Astrocyte of the cerebellum (primary cell): ENCODE measurements at regions not wholly inside any gene's neighbourhood (a gene's known extent, or its start where the extent isn't known, plus 50 kb on each side); places are given as distances from the start of the nearest gene placed in this dataset.

Experiments used
- DNase-seq: peaks from one replicate; pipeline ENCODE4 v3.0.0-alpha.2; 2011; ENCODE audit warnings: low read depth
- H3K4me3 ChIP-seq: 2 replicates; pipeline ENCODE4 v1.5.1; 2011; ENCODE audit warnings: mild to moderate bottlenecking, low read depth, low read length, moderate library complexity
- CTCF ChIP-seq: IDR thresholded peaks from 2 replicates; pipeline ENCODE4 v1.5.1; 2012; ENCODE audit warnings: low read length, low read depth, moderate library complexity, mild to moderate bottlenecking; ENCODE audit errors: missing control alignments
- in situ Hi-C: cut with HindIII; loops from 2 replicates; pipeline ENCODE4 v1.10.0; 2017; ENCODE audit warnings: low sequenced_read_pairs

- no peak for DNase-seq
These were observed 142.3 kb upstream of the TBX3 start for GRCh38 chr12:114826244-114826643.

GRCh38 chr12:114823724-114824123 lies 139.7 kb upstream of the TBX3 start:
- in situ Hi-C loops = no loop called here
- no peak overlapping the region for H3K4me3 ChIP-seq
- DNase-seq = no peak
- TF ChIP-seq CTCF = no peak

More at GRCh38 chr12:114826244-114826643, 142.3 kb upstream of the TBX3 start:
- TF ChIP-seq CTCF = no peak
- in situ Hi-C loops = no loop called here
- H3K4me3 ChIP-seq = no peak overlapping the region

- in situ Hi-C loops = no loop called here
- H3K4me3 ChIP-seq = no peak overlapping the region
- no peak for DNase-seq
- no peak for TF ChIP-seq CTCF
These were observed 137.6 kb upstream of the TBX3 start for GRCh38 chr12:114821570-114821969.

GRCh38 chr12:114820796-114821195 lies 136.8 kb upstream of the TBX3 start:
- in situ Hi-C loops = no loop called here
- no peak for DNase-seq
- TF ChIP-seq CTCF = no peak
- H3K4me3 ChIP-seq = no peak overlapping the region

GRCh38 chr12:114817571-114818425 lies 133.8 kb upstream of the TBX3 start:
- in situ Hi-C loops = loop anchor here (5.0 kb wide), 1 partner anchor 90 kb away; no protein-coding TSS in a partner anchor
- no peak overlapping the region for H3K4me3 ChIP-seq
- no peak for DNase-seq
- no peak for TF ChIP-seq CTCF

GRCh38 chr12:114815026-114815795 lies 131.2 kb upstream of the TBX3 start:
- no peak overlapping the region for H3K4me3 ChIP-seq
- in situ Hi-C loops = loop anchor here (5.0 kb wide), 1 partner anchor 88 kb away; no protein-coding TSS in a partner anchor
- TF ChIP-seq CTCF = no peak
- no peak for DNase-seq
